Kidney epithelial cell (primary cell): ENCODE measurements at regions not wholly inside any gene's neighbourhood (a gene's known extent, or its start where the extent isn't known, plus 50 kb on each side); places are given as distances from the start of the nearest gene placed in this dataset.

ENCODE experiments used
- DNase-seq: peaks from one replicate; pipeline ENCODE4 v3.0.0-alpha.2; 2010; ENCODE audit warnings: low read depth
- H3K27me3 ChIP-seq: 2 replicates; pipeline ENCODE4 v1.6.0; 2011; ENCODE audit warnings: low read length; ENCODE audit not compliant: control insufficient read depth, insufficient read depth
- H3K36me3 ChIP-seq: 2 replicates; pipeline ENCODE4 v1.5.1; 2011; ENCODE audit warnings: low read length; ENCODE audit not compliant: control insufficient read depth, insufficient read depth
- H3K4me3 ChIP-seq: 2 replicates; pipeline ENCODE4 v1.5.1; 2011; ENCODE audit warnings: low read depth, mild to moderate bottlenecking, control low read depth, low read length
- CTCF ChIP-seq: IDR thresholded peaks from 2 replicates; pipeline ENCODE4 v1.5.1; 2011; ENCODE audit warnings: mild to moderate bottlenecking, moderate library complexity, low read length, control low read depth, inconsistent platforms; ENCODE audit not compliant: insufficient read depth, poor library complexity, severe bottlenecking

GRCh38 chr9:71624728-71625127 lies 143.6 kb downstream of the CEMIP2 start:
- Histone ChIP-seq H3K27me3 (no peaks in the 10 kb centered on the region), H3K4me3 (no peak overlapping the region), H3K36me3 (no peaks in the 10 kb centered on the region)
- DNase-seq: no peak
- no peak for TF ChIP-seq CTCF

GRCh38 chr9:71620746-71621145 lies 147.6 kb downstream of the CEMIP2 start:
- TF ChIP-seq CTCF: no peak
- DNase-seq: no peak
- H3K4me3 ChIP-seq: no peak overlapping the region
- H3K36me3 ChIP-seq: no peaks in the 10 kb centered on the region
- H3K27me3 ChIP-seq: no peaks in the 10 kb centered on the region

- DNase-seq: no peak
- no peaks in the 10 kb centered on the region for H3K27me3 ChIP-seq
- no peak for TF ChIP-seq CTCF
These were observed 148.0 kb downstream of the CEMIP2 start for GRCh38 chr9:71620331-71620730.

GRCh38 chr9:71619926-71620325 lies 148.4 kb downstream of the CEMIP2 start:
- TF ChIP-seq CTCF: no peak

More at GRCh38 chr9:71620331-71620730, 148.0 kb downstream of the CEMIP2 start:
- H3K4me3 ChIP-seq: no peak overlapping the region
- H3K36me3 ChIP-seq: no peaks in the 10 kb centered on the region

GRCh38 chr9:71614409-71615010 lies 153.8 kb downstream of the CEMIP2 start:
- no peak for DNase-seq
- H3K27me3 ChIP-seq: no peaks in the 10 kb centered on the region
- TF ChIP-seq CTCF: no peak
- H3K36me3 ChIP-seq: no peaks in the 10 kb centered on the region
- no peak overlapping the region for H3K4me3 ChIP-seq

More at GRCh38 chr9:71619926-71620325, 148.4 kb downstream of the CEMIP2 start:
- Histone ChIP-seq H3K27me3 (no peaks in the 10 kb centered on the region), H3K36me3 (no peaks in the 10 kb centered on the region), H3K4me3 (no peak overlapping the region)
- no peak for DNase-seq

- TF ChIP-seq CTCF: no peak
These were observed 155.4 kb downstream of the CEMIP2 start for GRCh38 chr9:71612889-71613288.

More at GRCh38 chr9:71612889-71613288, 155.4 kb downstream of the CEMIP2 start:
- no peak for DNase-seq
- no peak overlapping the region for H3K4me3 ChIP-seq
- H3K27me3 ChIP-seq: no peaks in the 10 kb centered on the region
- H3K36me3 ChIP-seq: no peaks in the 10 kb centered on the region
